OCI-LY3 (cell line): ENCODE measurements at regions not wholly inside any gene's neighbourhood (a gene's known extent, or its start where the extent isn't known, plus 50 kb on each side); places are given as distances from the start of the nearest gene placed in this dataset.
"Not testable (repeated sequence)": the region's sequence is repeated elsewhere in the genome, so short reads cannot be mapped to it uniquely, and the experiment has no call there.

Experiments
- H2AFZ ChIP-seq: fragments of 200-600, 300-600 bp; shearing (Covaris generic); 2 replicates; pipeline ENCODE4 v1.6.0; 2014; ENCODE audit warnings: antibody characterized with exemption, low read depth, low read length
- H3K27ac ChIP-seq: fragments of 200-600, 300-600 bp; sonication (generic); 2 replicates; pipeline ENCODE4 v1.5.1; 2014; ENCODE audit warnings: mild to moderate bottlenecking, low read length, moderate library complexity, mixed read lengths
- H3K27me3 ChIP-seq: fragments of 200-600, 300-600 bp; sonication (generic); 2 replicates; pipeline ENCODE4 v1.6.1; 2014; ENCODE audit warnings: low read depth, low read length, mixed read lengths
- H3K36me3 ChIP-seq: fragments of 200-600, 300-600 bp; sonication (generic); replicated peaks from 2 replicates; pipeline ENCODE3; 2014; ENCODE audit warnings: low read depth, low read length, mixed read lengths
- H3K4me1 ChIP-seq: fragments of 300-600, 200-600 bp; sonication (generic); 2 replicates; pipeline ENCODE4 v1.6.1; 2014; ENCODE audit warnings: low read length, mixed read lengths
- H3K4me2 ChIP-seq: fragments of 200-600, 300-600 bp; sonication (generic); 2 replicates; pipeline ENCODE4 v1.6.1; 2014; ENCODE audit warnings: low read length, mixed read lengths
- H3K4me3 ChIP-seq: fragments of 300-600, 200-600 bp; sonication (generic); 2 replicates; pipeline ENCODE4 v1.5.1; 2014; ENCODE audit warnings: antibody characterized with exemption, mild to moderate bottlenecking, low read length, moderate library complexity
- H3K79me2 ChIP-seq: fragments of 300-600, 200-600 bp; shearing (Covaris generic); 2 replicates; pipeline ENCODE4 v1.6.1; 2014; ENCODE audit warnings: mild to moderate bottlenecking, low read length, mixed read lengths
- H3K9ac ChIP-seq: fragments of 300-600, 200-600 bp; shearing (Covaris generic); 2 replicates; pipeline ENCODE4 v1.6.0; 2014; ENCODE audit warnings: mild to moderate bottlenecking, low read length, moderate library complexity
- H3K9me3 ChIP-seq: fragments of 200-600, 300-600 bp; shearing (Covaris generic); 2 replicates; pipeline ENCODE4 v1.6.1; 2014; ENCODE audit warnings: low read length, mixed read lengths; ENCODE audit not compliant: insufficient read depth
- H4K20me1 ChIP-seq: fragments of 200-600, 300-600 bp; sonication (generic); 2 replicates; pipeline ENCODE4 v1.6.1; 2016; ENCODE audit warnings: low read length, mixed read lengths; ENCODE audit not compliant: insufficient read depth
- EZH2phosphoT487 ChIP-seq: fragments of 200-600 bp; shearing (Covaris generic); IDR thresholded peaks from 2 replicates; pipeline ENCODE4 v1.6.1; 2018; ENCODE audit warnings: antibody characterized with exemption, mixed run types, low read depth
- TF ChIP-seq, protein P1 (sequence below): fragments of 200-600, 300-600 bp; sonication (generic); IDR thresholded peaks from 2 replicates; pipeline ENCODE4 v1.5.1; 2014; ENCODE audit warnings: antibody characterized with exemption, low read length, low read depth

- H3K4me3 ChIP-seq: no peak overlapping the region
- H3K4me2 ChIP-seq: no peak overlapping the region
- H3K9ac ChIP-seq: no peak overlapping the region
- peaks cover 4% of the 10 kb centered on the region for H3K36me3 ChIP-seq
- no peaks in the 10 kb centered on the region for H3K79me2 ChIP-seq
- TF ChIP-seq, protein P1, sequence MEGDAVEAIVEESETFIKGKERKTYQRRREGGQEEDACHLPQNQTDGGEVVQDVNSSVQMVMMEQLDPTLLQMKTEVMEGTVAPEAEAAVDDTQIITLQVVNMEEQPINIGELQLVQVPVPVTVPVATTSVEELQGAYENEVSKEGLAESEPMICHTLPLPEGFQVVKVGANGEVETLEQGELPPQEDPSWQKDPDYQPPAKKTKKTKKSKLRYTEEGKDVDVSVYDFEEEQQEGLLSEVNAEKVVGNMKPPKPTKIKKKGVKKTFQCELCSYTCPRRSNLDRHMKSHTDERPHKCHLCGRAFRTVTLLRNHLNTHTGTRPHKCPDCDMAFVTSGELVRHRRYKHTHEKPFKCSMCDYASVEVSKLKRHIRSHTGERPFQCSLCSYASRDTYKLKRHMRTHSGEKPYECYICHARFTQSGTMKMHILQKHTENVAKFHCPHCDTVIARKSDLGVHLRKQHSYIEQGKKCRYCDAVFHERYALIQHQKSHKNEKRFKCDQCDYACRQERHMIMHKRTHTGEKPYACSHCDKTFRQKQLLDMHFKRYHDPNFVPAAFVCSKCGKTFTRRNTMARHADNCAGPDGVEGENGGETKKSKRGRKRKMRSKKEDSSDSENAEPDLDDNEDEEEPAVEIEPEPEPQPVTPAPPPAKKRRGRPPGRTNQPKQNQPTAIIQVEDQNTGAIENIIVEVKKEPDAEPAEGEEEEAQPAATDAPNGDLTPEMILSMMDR: no peak
- TF ChIP-seq EZH2phosphoT487: no peak
- no peak overlapping the region for H2AFZ ChIP-seq
- H3K9me3 ChIP-seq: peaks cover 15% of the 10 kb centered on the region; the same call in 1 of the 2 replicates
- no peak overlapping the region for H3K27ac ChIP-seq
- peaks cover 6% of the 10 kb centered on the region for H3K4me1 ChIP-seq
- H4K20me1 ChIP-seq: 0 out of 2 replicates have a peak, but pooled peaks cover 6% of the 10 kb centered on the region
- peaks cover 46% of the 10 kb centered on the region for H3K27me3 ChIP-seq
Measured at GRCh38 chr18:29378651-29379136, 1201.8 kb upstream of the CDH2 start.

GRCh38 chr18:29377346-29377745 is 1200.4 kb upstream of the CDH2 start:
- Histone ChIP-seq H4K20me1 (no peaks in the 10 kb centered on the region), H3K36me3 (peaks cover 4% of the 10 kb centered on the region), H3K79me2 (no peaks in the 10 kb centered on the region), H3K4me1 (no peaks in the 10 kb centered on the region), H3K9ac (no peak overlapping the region), H3K27me3 (peaks cover 36% of the 10 kb centered on the region), H3K27ac (no peak overlapping the region), H3K4me2 (no peak overlapping the region), H3K4me3 (no peak overlapping the region), H3K9me3 (peaks cover 10% of the 10 kb centered on the region; the same call in 1 of the 2 replicates), H2AFZ (no peak overlapping the region)
- no peak for TF ChIP-seq EZH2phosphoT487
- TF ChIP-seq, protein P1: no peak

- H4K20me1 ChIP-seq: no peaks in the 10 kb centered on the region
- no peak overlapping the region for H3K4me3 ChIP-seq
- H3K9me3 ChIP-seq: peaks cover 4% of the 10 kb centered on the region; the same call in 1 of the 2 replicates
- no peak overlapping the region for H3K9ac ChIP-seq
- H3K79me2 ChIP-seq: no peaks in the 10 kb centered on the region
- no peak overlapping the region for H3K4me2 ChIP-seq
- TF ChIP-seq, protein P1: no peak
- TF ChIP-seq EZH2phosphoT487: no peak
- H3K36me3 ChIP-seq: peaks cover 2% of the 10 kb centered on the region
- no peak overlapping the region for H3K27ac ChIP-seq
- no peak overlapping the region for H2AFZ ChIP-seq
- H3K4me1 ChIP-seq: 0 out of 2 replicates have a peak, but pooled peaks cover 3% of the 10 kb centered on the region
- peaks cover 5% of the 10 kb centered on the region; the same call in 1 of the 2 replicates for H3K27me3 ChIP-seq
Measured at GRCh38 chr18:29373000-29373399, 1196.1 kb upstream of the CDH2 start.

DNA sequence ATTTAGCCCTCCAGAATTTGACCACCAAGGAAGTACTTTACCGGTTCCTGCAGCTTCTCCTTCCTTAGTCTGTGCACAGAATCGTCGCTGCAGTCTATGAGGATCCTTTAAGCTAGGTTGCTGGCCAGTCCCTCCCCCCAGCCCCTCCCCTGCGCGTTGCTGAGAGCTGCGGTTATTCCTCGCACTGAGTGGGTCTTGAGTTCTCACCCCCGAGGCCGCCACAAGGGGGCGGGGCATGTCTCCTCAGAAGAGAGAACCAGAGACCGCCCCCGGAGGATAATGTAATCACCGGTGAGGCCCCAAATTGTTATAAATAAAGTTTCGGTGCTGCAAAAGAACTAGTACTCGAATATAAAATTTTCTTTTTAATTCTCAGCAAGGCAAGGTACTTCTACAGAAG is 1184.9 kb upstream of the CDH2 start:
- no peak overlapping the region for H3K4me3 ChIP-seq
- TF ChIP-seq, protein P1: 0 out of 2 replicates have a peak, but pooled peaks have one; percentile 5
- no peak for TF ChIP-seq EZH2phosphoT487
- H3K4me2 ChIP-seq: no peak overlapping the region
- no peak overlapping the region for H3K27ac ChIP-seq
- no peaks in the 10 kb centered on the region for H3K36me3 ChIP-seq
- no peaks in the 10 kb centered on the region for H3K4me1 ChIP-seq
- no peaks in the 10 kb centered on the region for H3K27me3 ChIP-seq
- no peak overlapping the region for H3K9ac ChIP-seq
- no peak overlapping the region for H2AFZ ChIP-seq
- H4K20me1 ChIP-seq: no peaks in the 10 kb centered on the region
- H3K9me3 ChIP-seq: no peaks in the 10 kb centered on the region
- H3K79me2 ChIP-seq: no peaks in the 10 kb centered on the region

DNA sequence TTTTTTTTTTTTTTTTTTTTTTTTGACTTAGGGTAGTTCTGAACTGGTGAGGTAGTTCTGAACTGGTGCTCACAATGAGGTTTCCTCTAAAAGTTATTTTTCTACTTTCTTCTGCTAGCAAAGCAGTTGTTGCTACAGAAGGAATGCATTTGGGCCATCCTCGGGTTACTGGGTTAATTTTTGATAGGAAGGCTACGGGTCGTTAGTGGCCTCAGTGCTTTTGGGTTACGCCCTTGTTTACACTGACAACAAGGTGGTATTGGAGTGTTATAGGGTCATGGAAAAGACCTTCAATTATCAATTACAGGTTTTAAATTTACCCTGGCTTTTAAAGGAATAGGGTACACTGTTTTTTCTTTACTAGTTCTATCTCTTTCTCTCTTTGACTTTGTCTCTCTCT is 1183.7 kb upstream of the CDH2 start:
- H3K27ac ChIP-seq, H3K4me3 ChIP-seq, H3K9me3 ChIP-seq, H4K20me1 ChIP-seq, H3K79me2 ChIP-seq, H3K36me3 ChIP-seq, H2AFZ ChIP-seq, H3K4me2 ChIP-seq, H3K9ac ChIP-seq, H3K27me3 ChIP-seq, H3K4me1 ChIP-seq: not testable (repeated sequence)

DNA sequence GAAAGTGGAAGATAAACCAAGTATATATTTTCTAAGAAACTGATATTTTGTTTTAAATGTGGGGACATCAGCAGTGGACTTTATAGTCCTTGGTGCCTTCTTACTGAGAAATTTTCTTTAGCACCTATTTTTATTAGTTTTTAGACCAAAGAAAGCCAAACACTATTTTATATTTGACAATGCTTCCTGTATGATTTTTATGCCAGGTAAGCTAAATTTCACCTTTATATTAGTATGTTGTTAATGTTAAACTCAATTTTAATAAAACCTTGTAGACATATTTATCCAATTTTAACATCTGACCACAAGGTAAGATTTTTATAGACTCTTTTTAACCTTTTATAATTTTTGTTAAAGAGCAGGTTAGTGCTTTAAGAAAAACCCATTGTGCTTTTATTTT is 1182.3 kb upstream of the CDH2 start:
- not testable (repeated sequence) for H3K27ac ChIP-seq, H3K79me2 ChIP-seq, H3K4me3 ChIP-seq, H3K9me3 ChIP-seq, H3K4me1 ChIP-seq, H2AFZ ChIP-seq, H4K20me1 ChIP-seq, H3K27me3 ChIP-seq, H3K36me3 ChIP-seq, H3K9ac ChIP-seq
- peak overlapping the region; percentile 43 for H3K4me2 ChIP-seq
